GM19397 (cell line): ENCODE measurements at regions not wholly inside any gene's neighbourhood (a gene's known extent, or its start where the extent isn't known, plus 50 kb on each side); places are given as distances from the start of the nearest gene placed in this dataset.

Experiments
- ATAC-seq: cut with Tn5 transposase; IDR thresholded peaks from one replicate; pipeline ENCODE4 v1.9.1; 2021; ENCODE audit warnings: mild to moderate bottlenecking, moderate library complexity; ENCODE audit not compliant: unreplicated experiment

DNA sequence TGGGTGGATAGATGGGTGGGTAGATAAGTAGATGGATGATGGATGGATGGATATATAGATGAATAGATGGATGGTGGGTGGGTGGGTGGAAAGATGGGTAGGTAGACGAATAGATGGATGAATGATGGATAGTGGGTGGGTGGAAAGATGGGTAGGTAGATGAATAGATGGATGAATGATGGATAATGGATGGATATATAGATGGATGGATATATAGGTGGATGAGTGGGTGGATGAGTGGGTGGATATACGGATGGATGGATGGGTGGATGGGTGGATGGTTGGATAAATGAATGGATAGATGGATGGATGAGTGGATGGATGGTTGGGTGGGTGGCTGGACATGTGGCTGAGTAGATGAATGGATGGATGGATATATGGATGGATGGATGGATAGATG, 53.1 kb upstream of the THY1 start:
- no peak for ATAC-seq

DNA sequence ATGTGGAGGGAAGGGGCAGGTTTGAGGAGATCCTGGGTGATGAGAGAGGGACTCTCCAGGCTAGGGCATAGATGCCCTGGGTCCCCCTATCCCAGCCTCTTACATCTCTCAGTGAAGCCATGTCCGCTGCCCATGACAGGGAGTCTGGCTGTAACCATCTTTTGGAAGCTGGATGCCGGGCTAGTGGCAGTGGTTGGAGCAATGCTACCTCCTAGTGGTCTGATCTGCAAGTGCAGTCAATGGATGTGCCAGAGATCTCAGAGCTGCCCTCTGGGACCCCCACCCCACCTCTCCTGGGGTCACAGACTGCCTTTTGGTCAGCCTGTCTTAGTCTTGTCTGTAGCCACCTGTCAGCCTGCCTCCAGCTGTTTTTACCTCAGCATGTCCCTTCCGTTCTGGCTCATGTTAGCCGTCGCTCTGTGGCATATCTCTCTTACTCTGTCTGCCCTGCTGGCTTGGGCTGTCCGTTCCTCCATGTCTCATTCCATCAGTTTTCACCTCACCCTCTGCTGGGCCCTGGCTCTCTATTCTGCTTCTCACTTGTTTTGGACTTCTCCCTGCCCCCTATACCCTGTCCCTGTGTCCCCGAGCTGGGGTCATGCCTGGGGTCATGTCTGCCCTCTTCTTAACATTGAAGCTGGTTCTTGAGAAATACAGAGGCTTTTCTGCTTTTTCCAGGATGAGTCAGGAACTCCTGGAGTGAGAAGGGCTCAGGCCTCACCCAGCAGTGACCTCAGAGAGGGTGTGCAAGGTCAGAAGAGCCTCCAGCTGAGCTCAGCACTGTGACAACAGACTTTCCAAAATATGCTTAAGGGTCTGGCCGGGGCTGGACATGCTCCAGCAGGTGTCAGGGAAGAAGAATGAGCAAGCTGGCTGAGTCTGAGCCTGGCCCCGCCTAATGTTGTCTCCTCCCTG, 52.0 kb upstream of the THY1 start:
- no peak for ATAC-seq

DNA sequence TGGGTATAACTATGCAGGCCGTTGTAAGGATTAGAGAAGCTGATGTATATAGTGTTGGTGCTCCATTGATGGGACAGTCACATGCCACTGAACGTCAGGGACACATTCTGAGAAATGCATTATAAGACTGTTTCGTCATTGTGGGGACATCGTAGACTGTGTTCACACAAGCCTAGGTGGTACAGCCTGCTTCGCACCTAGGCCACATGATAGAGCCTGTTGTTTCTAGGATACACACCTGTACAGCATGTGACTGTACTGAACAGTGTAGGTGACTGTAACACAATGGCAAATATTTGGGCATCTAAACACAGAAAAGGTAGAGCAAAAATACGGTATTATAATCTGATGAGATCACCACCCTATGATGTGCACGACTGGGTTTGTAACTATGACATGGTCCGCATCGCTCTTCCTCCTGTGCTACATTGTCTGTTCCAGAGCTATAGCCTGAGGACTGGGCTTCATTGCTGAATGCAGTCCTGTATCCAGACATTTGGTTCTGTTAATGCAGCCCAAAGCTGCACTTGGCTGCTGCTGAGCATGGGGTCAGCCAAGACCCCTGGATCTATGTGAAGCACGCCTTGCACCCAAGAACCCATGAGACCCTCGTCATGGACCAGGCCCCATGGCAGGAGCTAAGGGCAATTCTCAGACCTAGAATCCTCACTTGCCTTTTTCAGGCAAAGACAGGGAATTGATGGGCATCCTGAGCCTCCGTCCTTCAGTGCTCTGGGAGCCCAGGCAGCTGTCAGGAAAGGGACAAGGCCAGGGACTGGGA, 51.1 kb upstream of the THY1 start:
- ATAC-seq = no peak

DNA sequence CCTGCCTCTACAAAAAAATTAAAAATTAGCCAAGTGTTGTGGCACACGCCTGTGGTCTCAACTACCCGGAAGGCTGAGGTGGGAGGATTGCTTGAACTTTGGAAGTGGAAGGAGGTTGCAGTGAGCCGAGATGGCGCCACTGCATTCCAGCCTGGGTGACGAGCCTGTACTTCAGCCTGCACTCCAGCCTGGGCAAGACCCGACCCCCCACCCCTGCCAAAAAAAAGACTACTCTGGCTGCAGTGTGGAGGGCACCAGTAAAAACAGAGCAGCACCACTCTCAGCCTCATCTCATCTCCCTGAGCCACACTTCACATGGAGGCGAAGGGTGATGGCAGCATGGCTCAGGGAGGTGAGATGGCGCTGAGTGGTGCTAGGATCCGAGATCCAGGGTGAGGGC, 50.3 kb upstream of the THY1 start:
- no peak for ATAC-seq

DNA sequence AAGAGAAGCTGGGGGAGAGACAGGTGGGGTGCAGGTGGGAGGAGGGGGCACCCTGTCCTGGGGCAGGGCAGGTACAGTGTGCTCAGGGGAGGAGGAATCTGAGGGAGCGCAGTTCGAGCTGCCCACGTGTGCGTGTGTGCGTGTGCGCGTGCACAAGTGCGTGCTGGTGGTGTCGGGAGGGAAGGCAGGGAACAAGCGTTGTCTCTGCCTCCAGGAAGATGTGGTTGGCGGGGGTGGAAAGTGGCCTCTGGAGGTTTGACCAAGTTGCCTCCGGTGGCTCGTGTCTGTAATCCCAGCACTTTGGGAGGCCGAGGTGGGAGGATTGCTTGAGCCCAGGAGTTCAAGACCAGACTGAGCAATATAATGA, 49.9 kb upstream of the THY1 start:
- no peak for ATAC-seq
